ENCODE measurements at regions not wholly inside any gene's neighbourhood (a gene's known extent, or its start where the extent isn't known, plus 50 kb on each side); places are given as distances from the start of the nearest gene placed in this dataset.

DNA sequence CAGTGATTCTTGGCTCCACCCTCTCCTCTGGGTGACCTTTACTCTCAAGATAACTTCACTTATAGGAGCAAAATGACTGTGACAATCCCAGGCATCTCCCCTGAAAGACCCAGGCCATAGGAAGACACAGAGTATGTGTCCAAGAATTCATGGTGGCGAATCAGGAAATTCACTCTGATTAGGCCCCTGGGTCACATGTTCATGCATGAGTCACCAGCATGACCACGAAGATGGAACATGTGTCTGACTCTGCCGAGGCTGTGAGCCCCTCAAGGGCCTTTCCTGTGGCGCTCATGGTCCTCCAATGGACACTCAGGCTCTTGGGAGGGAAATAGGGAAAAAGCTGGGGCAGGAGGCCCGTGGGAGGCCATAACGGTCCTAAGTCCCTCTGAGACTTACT lies 74.0 kb upstream of the TEX51 start:
- TF ChIP-seq CTCF (IDR thresholded peaks at IDR 0.05): no peak
- no peak for DNase-seq (ENCODE audit: low spot score)
- no peak for ATAC-seq (ENCODE audit: insufficient number of reproducible peaks, low FRiP score, low read depth)
- Histone ChIP-seq H3K4me1 (ENCODE audit: control insufficient read depth in 1 of 2, low read depth in 2 of 2) (peaks cover 0 to 8% of the 10 kb centered on the region in 2 donors), H3K27me3 (replicated peaks; ENCODE audit: insufficient read depth) (no peaks in the 10 kb centered on the region), H3K36me3 (no peaks in the 10 kb centered on the region), H3K27ac (no peak overlapping the region), H3K9me3 (no peaks in the 10 kb centered on the region), H3K4me3 (no peak overlapping the region)

DNA sequence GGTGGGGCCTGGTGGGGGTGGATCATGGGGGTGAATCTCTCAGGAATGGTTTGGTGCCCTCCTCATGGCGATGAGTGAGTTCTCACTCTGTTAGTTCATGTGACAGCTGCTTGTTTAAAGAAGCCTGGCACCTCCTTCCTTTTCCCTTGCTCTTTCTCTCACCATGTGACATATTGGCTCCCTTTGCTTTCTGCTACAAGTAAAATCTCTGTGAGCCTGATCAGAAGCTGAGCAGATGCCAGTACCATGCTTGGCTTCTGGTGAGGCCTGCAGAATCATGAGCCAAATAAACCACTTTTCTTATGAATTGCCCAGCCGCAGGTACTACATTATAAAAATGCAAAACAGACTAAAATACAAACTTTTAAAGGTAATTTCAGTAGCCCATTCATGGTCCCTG lies 73.4 kb upstream of the TEX51 start:
- H3K4me3 ChIP-seq: no peak overlapping the region
- no peak for ATAC-seq (ENCODE audit: insufficient number of reproducible peaks, low FRiP score, low read depth)
- no peak for TF ChIP-seq CTCF (IDR thresholded peaks at IDR 0.05)
- no peak overlapping the region for H3K27ac ChIP-seq
- DNase-seq (ENCODE audit: low spot score): no peak
- H3K36me3 ChIP-seq: no peaks in the 10 kb centered on the region
- no peaks in the 10 kb centered on the region for H3K9me3 ChIP-seq
- H3K27me3 ChIP-seq (replicated peaks; ENCODE audit: insufficient read depth): no peaks in the 10 kb centered on the region
- H3K4me1 ChIP-seq (ENCODE audit: control insufficient read depth in 1 of 2, low read depth in 2 of 2): peaks cover 0 to 8% of the 10 kb centered on the region in 2 donors

DNA sequence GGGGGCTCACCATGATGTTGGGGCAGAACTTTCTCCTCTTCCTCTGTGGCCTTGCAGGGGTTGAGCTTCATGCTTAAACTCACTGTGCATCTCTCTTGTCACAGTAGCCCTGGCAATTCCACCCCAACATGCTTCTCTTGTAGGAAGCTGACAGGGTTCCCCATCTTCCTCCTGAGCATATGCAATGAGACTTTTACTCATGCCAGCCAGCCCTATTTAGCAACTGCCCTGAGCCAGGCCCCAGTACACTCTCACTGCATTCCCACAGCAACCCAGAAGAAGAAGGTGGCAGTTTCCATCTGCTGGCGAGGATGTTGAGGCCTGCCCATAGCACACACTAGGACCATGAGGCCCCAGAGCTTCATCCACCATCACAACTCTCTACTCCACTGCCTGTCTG lies 72.2 kb upstream of the TEX51 start:
- no peak for ATAC-seq (ENCODE audit: insufficient number of reproducible peaks, low FRiP score, low read depth)
- no peak for TF ChIP-seq CTCF (IDR thresholded peaks at IDR 0.05)
- peaks cover 0 to 8% of the 10 kb centered on the region in 2 donors for H3K4me1 ChIP-seq (ENCODE audit: control insufficient read depth in 1 of 2, low read depth in 2 of 2)
- DNase-seq (ENCODE audit: low spot score): no peak
- no peaks in the 10 kb centered on the region for H3K36me3 ChIP-seq
- H3K27me3 ChIP-seq (replicated peaks; ENCODE audit: insufficient read depth): no peaks in the 10 kb centered on the region
- no peak overlapping the region for H3K27ac ChIP-seq
- no peaks in the 10 kb centered on the region for H3K9me3 ChIP-seq
- H3K4me3 ChIP-seq: no peak overlapping the region

- Histone ChIP-seq H3K4me1 (ENCODE audit: control insufficient read depth in 1 of 2, low read depth in 2 of 2) (peaks cover 0 to 8% of the 10 kb centered on the region in 2 donors), H3K4me3 (no peak overlapping the region), H3K27ac (no peak overlapping the region), H3K36me3 (no peaks in the 10 kb centered on the region), H3K27me3 (replicated peaks; ENCODE audit: insufficient read depth) (no peaks in the 10 kb centered on the region), H3K9me3 (no peaks in the 10 kb centered on the region)
- TF ChIP-seq CTCF (IDR thresholded peaks at IDR 0.05): no peak
- no peak for DNase-seq (ENCODE audit: low spot score)
- ATAC-seq (ENCODE audit: insufficient number of reproducible peaks, low FRiP score, low read depth): no peak
Observed at GRCh38 chr2:126827371-126827770, 71.3 kb upstream of the TEX51 start.

- H3K4me1 ChIP-seq (ENCODE audit: control insufficient read depth in 1 of 2, low read depth in 2 of 2): peaks cover 0 to 8% of the 10 kb centered on the region in 2 donors
- no peaks in the 10 kb centered on the region for H3K27me3 ChIP-seq (replicated peaks; ENCODE audit: insufficient read depth)
- H3K4me3 ChIP-seq: no peak overlapping the region
- H3K27ac ChIP-seq: no peak overlapping the region
- DNase-seq (ENCODE audit: low spot score) (no peak), ATAC-seq (ENCODE audit: insufficient number of reproducible peaks, low FRiP score, low read depth) (no peak)
- no peak for TF ChIP-seq CTCF (IDR thresholded peaks at IDR 0.05)
- H3K36me3 ChIP-seq: no peaks in the 10 kb centered on the region
- H3K9me3 ChIP-seq: no peaks in the 10 kb centered on the region
Observed at GRCh38 chr2:126828051-126828450, 70.6 kb upstream of the TEX51 start.
